Glomerular endothelial cell (primary cell): ENCODE measurements at regions not wholly inside any gene's neighbourhood (a gene's known extent, or its start where the extent isn't known, plus 50 kb on each side); places are given as distances from the start of the nearest gene placed in this dataset.
"Not testable (repeated sequence)": the region's sequence is repeated elsewhere in the genome, so short reads cannot be mapped to it uniquely, and the experiment has no call there.

Source experiments
- DNase-seq: peaks from one replicate; pipeline ENCODE4 v3.0.0-alpha.2; 2011; ENCODE audit warnings: low read depth, low spot score; ENCODE audit errors: extremely low read depth

- not testable (repeated sequence) for DNase-seq
Measured at GRCh38 chr4:160549951-160550519, 1447.2 kb downstream of the RAPGEF2 start.

DNA sequence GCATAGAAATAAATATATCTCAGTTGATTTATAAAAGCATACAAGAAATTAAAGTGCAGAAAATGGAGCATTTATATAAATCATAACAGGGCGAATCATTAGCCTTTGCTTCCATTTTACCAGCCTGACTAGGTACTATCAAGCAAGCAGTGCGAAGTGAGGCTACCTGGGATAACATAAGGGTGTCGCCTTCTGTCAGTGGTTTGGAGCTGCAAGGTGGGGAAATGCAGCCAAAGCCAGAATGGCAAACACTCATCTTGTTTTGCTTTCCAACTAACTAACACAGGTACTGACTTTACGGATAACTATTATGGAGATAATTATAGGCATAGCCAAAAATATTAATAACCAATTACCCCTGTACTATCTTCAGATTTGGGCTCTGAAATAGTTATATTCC lies 1459.8 kb downstream of the RAPGEF2 start:
- no peak for DNase-seq

DNA sequence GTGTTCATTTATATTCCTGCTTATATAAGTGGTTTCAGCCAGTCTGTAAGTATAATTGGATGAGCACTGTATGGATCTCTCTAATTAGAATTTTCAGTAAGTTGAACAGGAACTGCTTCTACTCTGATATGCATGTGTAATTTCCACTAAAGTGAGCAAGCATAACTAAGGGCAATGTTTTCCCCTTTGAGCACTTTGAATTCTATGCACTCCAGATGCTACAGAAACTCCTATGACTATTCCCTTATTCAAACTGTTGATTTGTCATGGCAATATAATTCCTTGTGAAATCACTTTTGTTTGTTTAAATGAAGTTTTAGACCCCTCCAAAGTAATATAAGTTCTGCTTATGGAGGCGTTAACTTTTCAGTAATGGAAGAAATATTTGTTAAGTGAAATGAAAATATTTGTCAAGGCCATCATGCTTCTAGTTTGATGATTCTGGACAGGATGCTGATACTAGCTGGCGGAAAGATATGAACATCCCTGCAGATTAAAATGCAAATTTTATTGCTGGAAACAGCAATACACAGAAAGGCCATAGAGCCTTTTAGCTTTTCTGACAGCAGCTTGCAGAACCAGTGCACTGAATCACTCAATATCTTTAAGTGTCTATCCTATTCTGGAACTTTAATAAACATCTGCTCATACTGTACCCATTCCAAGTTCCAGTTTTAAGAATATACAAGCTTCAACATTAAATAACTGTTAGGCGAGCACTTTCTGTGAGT lies 1460.8 kb downstream of the RAPGEF2 start:
- DNase-seq, result no peak

GRCh38 chr4:160567634-160568033 lies 1464.8 kb downstream of the RAPGEF2 start:
- DNase-seq, result no peak

DNA sequence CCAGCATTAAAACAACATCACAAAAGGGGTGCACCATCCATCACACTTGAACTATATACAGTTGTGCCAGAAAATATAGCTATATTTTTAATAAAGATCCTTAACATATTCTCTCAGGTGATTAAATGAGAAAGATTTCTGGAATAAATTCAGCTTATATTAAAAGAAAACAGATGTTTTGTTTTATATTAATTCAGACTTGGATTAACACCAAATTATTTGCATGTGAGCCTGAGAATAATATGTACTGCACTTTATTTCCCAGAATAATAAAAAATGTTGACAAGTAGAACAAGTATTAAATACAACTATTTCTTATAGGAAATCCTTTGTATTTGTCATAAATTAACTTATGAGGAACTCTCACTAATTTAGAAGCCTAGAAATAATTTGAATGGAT lies 1467.4 kb downstream of the RAPGEF2 start:
- no peak for DNase-seq

- DNase-seq, result not testable (repeated sequence)
Measured at GRCh38 chr4:160574272-160574671, 1471.4 kb downstream of the RAPGEF2 start.

DNA sequence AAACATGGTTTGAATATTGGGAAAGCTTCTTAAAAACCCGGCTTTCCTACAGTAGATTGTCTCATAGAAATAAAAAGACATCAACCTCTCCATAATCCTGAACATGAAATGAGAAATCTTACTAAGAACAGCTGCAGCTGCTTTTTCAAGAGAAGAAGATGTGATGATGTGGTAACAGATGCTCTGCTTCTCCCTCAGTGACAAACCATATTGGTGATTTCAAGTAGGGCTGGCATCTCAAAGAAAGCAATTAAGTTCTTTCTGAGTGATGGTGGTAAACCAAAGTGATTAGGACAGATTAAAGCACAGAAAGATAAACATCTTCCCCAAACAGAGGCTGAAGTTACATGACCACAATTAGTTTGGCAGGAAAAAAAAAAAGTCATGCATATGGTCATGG lies 1477.7 kb downstream of the RAPGEF2 start:
- no peak for DNase-seq

- DNase-seq, result no peak
Measured at GRCh38 chr4:160592258-160592657, 1489.4 kb downstream of the RAPGEF2 start.

- no peak for DNase-seq
Measured at GRCh38 chr4:160595646-160596045, 1492.8 kb downstream of the RAPGEF2 start.

GRCh38 chr4:160604541-160604940 lies 1501.7 kb downstream of the RAPGEF2 start:
- no peak for DNase-seq

DNA sequence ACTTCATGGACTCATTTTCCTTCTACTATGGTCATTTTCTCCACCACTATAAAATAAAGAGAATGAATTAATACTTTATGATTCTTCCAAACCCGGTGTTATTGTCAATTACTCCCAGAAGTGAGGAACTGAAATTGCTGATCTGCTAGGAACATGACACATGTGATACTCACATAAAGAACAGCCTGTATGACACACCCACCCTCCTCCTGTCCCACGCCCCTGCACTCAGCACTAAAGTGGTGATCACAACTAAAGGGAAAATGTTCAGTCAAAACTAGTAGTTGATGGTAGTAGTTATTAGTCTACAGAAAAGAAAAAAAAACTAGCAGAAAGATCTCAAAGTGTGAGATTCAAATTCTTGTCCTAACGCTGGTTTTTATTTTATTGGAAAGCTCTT lies 1508.3 kb downstream of the RAPGEF2 start:
- no peak for DNase-seq

DNA sequence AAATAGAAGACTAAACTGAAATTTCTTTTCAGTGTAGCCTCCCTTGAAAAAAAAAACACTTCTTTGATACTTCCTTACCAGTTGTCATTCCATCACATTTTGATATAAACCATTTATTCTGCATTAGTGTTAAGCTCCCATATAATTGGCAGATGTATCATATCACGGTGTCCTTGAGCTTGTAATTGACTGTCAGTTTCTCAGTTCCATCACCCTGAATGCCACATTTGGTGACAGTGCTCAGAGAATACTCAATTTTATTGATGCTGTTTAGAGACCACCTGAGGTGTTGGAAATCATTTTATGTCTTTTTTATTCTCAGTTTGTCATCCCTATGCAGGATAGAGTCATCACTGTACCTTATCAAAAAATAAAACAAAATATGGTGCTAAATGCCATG lies 1528.2 kb downstream of the RAPGEF2 start:
- DNase-seq, result no peak

GRCh38 chr4:160652790-160653189 lies 1511.0 kb downstream of the FSTL5 start:
- no peak for DNase-seq

- no peak for DNase-seq
Measured at GRCh38 chr4:160675550-160675949, 1488.2 kb downstream of the FSTL5 start.

DNA sequence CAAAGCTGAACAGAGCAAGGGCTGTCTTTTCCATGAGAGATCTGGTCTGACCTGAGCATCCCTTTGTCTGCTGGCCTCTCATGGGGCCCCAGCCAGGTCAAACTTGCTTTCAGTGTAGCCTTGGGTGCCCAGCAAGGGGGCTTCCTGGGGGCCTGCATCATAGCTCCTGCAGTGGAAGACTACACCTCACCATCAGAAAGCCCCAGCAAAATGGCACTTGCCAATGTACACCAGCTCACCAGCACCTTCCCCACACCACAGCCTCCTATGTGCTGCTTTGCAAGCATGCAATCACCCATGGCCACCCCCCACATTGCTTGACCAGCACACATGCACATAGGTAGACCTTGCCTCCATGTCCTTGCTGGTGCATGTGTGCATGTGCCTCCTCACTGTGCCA lies 1478.1 kb downstream of the FSTL5 start:
- no peak for DNase-seq

- no peak for DNase-seq
Measured at GRCh38 chr4:160701671-160702070, 1462.1 kb downstream of the FSTL5 start.

DNA sequence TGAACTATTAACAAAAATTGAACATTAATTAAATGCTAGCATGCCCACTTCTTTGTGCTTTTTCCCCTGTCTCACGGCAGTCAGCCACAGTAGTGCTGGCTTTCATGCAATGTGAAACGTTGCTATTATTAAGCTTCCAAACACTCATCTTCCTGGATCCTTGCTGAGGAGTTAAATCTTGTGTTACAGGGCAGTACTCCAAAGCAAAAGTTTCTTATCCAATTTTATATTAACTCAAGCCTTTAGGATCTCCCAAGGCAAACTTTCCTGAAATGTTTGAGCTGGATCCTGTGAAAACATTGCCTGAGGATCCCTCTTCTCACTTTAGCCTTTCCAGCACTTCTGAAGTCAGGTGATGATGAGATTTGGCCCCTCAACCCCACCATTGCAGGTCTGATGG lies 1454.8 kb downstream of the FSTL5 start:
- no peak for DNase-seq

- no peak for DNase-seq
Measured at GRCh38 chr4:160709546-160709945, 1454.3 kb downstream of the FSTL5 start.

DNA sequence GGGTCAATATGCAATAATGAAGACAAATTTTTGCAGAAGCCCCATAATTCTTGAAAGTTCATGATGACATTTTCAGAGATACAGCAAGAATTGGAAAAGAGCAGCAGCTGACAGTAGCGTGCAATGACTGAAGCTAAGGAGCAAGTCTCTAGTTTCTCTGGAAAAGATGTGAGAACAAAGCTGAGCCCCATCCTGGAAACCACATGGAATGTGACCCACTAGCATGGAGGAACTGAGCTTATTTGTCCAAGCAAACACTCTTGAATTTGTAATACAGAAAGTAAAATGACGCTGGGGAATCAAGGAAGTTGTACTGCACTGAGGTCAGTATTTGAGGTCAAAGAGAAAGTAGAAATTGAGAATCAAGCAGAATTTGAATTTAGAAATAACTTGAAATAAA lies 1447.2 kb downstream of the FSTL5 start:
- no peak for DNase-seq

GRCh38 chr4:160717848-160718247 lies 1446.0 kb downstream of the FSTL5 start:
- DNase-seq, result no peak

GRCh38 chr4:160724063-160724462 lies 1439.7 kb downstream of the FSTL5 start:
- no peak for DNase-seq

DNA sequence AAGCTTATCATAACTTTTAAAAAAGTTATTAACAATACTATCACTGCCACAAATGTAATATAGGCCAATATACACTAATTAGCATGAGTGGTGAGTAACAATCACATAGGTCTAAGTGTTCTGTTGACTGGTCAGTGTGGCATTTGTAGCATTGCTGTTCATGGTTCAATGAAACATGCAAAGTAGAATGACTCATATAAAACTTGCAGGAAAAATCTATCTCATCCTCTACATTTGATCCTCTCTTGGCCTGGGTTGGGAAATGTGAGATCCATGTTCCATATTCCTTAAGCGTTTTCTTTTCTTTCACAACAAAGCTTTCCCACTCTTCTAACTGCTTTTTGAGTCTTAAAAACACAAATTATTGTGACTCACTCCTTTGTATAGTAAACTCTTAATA lies 1418.7 kb downstream of the FSTL5 start:
- DNase-seq, result no peak

DNA sequence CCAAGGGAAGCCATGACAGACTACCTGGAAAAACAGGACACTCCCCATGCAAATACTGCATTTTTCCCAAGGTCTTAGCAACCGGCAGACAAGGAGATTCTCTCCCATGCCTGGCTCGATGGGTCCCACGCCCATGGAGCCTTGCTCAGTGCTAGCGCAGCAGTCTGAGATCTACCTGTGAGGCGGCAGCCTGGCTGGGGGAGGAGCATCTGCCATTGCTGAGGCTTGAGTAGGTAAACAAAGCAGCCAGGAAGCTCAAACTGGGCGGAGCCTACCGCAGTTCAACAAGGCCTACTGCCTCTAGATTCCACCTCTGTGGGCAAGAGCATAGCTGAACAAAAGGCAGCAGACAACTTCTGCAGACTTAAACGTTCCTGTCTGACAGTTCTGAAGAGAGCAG lies 1417.2 kb downstream of the FSTL5 start:
- not testable (repeated sequence) for DNase-seq
